K562 (cell line): ENCODE measurements at regions not wholly inside any gene's neighbourhood (a gene's known extent, or its start where the extent isn't known, plus 50 kb on each side); places are given as distances from the start of the nearest gene placed in this dataset.

Source experiments
- SLC30A9 ChIP-seq: fragments of 250-450 bp; sonication (Bioruptor Pico); IDR thresholded peaks from 2 replicates; pipeline ENCODE4 v1.8.0; 2022; ENCODE audit warnings: mild to moderate bottlenecking, moderate library complexity
- ZNF584 ChIP-seq: fragments of 200-800 bp; sonication (Bioruptor generic); IDR thresholded peaks from 2 replicates; pipeline ENCODE4 v1.6.1; 2016; ENCODE audit warnings: low read depth, mild to moderate bottlenecking, missing genetic modification characterization, missing compliant biosample characterization
- ZNF707 ChIP-seq: fragments of 250-450 bp; sonication (Bioruptor Pico); conservative IDR thresholded peaks from 2 replicates; pipeline ENCODE4 v1.8.0; 2022; ENCODE audit warnings: inconsistent platforms, mild to moderate bottlenecking, moderate library complexity
- TF ChIP-seq, protein P1 (sequence below): fragments of 200-800 bp; sonication (Bioruptor generic); IDR thresholded peaks from 2 replicates; pipeline ENCODE4 v1.6.1; 2016; ENCODE audit warnings: missing genetic modification characterization, missing compliant biosample characterization
- TF ChIP-seq, protein P2 (sequence below): fragments of 450-650 bp; IDR thresholded peaks from 2 replicates; pipeline ENCODE4 v1.7.1; 2018; ENCODE audit warnings: mild to moderate bottlenecking, low read depth; ENCODE audit not compliant: partially characterized antibody

DNA sequence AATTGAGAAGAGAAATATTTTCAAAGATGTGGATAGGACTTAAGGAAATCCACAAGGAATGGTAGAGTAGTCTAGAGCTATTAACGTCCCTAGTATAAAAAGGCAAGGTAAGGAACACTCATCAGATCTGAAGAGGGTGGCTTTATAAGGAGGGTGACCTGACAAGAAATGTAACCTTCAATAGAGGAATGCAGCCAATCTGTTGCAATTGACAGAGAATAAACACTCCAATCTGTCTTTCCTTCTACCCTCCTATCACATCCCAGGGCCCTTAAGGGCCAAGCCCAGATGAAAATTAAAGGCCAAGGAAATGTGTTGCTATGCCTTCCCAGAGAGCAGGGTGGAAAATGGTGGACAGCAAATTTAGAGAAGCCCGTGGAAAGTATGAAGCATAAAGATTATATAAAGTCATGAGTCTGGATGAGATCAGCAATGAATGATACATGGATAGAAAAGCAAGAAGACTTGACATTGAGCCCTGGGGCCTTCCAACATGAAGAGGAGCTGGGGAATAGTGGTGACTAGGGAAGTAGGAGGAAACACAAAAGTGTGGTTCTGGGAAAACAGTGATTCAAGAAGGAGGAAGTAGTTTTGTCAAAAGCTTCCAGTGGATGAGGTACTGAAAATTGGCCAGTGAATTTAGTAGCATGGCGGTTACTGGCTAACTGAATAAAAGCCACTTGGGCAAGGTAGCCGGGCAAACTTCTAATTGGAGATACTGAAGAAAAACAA lies 270.6 kb upstream of the TANK start (continued):
- TF ChIP-seq, protein P1, sequence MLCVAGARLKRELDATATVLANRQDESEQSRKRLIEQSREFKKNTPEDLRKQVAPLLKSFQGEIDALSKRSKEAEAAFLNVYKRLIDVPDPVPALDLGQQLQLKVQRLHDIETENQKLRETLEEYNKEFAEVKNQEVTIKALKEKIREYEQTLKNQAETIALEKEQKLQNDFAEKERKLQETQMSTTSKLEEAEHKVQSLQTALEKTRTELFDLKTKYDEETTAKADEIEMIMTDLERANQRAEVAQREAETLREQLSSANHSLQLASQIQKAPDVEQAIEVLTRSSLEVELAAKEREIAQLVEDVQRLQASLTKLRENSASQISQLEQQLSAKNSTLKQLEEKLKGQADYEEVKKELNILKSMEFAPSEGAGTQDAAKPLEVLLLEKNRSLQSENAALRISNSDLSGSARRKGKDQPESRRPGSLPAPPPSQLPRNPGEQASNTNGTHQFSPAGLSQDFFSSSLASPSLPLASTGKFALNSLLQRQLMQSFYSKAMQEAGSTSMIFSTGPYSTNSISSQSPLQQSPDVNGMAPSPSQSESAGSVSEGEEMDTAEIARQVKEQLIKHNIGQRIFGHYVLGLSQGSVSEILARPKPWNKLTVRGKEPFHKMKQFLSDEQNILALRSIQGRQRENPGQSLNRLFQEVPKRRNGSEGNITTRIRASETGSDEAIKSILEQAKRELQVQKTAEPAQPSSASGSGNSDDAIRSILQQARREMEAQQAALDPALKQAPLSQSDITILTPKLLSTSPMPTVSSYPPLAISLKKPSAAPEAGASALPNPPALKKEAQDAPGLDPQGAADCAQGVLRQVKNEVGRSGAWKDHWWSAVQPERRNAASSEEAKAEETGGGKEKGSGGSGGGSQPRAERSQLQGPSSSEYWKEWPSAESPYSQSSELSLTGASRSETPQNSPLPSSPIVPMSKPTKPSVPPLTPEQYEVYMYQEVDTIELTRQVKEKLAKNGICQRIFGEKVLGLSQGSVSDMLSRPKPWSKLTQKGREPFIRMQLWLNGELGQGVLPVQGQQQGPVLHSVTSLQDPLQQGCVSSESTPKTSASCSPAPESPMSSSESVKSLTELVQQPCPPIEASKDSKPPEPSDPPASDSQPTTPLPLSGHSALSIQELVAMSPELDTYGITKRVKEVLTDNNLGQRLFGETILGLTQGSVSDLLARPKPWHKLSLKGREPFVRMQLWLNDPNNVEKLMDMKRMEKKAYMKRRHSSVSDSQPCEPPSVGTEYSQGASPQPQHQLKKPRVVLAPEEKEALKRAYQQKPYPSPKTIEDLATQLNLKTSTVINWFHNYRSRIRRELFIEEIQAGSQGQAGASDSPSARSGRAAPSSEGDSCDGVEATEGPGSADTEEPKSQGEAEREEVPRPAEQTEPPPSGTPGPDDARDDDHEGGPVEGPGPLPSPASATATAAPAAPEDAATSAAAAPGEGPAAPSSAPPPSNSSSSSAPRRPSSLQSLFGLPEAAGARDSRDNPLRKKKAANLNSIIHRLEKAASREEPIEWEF = no peak
- TF ChIP-seq SLC30A9 = no peak
- TF ChIP-seq ZNF707 (CRISPR knock-in tag) = no peak
- no peak for TF ChIP-seq ZNF584
- TF ChIP-seq, protein P2, sequence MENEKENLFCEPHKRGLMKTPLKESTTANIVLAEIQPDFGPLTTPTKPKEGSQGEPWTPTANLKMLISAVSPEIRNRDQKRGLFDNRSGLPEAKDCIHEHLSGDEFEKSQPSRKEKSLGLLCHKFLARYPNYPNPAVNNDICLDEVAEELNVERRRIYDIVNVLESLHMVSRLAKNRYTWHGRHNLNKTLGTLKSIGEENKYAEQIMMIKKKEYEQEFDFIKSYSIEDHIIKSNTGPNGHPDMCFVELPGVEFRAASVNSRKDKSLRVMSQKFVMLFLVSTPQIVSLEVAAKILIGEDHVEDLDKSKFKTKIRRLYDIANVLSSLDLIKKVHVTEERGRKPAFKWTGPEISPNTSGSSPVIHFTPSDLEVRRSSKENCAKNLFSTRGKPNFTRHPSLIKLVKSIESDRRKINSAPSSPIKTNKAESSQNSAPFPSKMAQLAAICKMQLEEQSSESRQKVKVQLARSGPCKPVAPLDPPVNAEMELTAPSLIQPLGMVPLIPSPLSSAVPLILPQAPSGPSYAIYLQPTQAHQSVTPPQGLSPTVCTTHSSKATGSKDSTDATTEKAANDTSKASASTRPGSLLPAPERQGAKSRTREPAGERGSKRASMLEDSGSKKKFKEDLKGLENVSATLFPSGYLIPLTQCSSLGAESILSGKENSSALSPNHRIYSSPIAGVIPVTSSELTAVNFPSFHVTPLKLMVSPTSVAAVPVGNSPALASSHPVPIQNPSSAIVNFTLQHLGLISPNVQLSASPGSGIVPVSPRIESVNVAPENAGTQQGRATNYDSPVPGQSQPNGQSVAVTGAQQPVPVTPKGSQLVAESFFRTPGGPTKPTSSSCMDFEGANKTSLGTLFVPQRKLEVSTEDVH = no peak
